AG10803 (cell line): ENCODE measurements at regions not wholly inside any gene's neighbourhood (a gene's known extent, or its start where the extent isn't known, plus 50 kb on each side); places are given as distances from the start of the nearest gene placed in this dataset.
A peak's percentile ranks its signal among the peaks of the same experiment; 100 is the strongest.

ENCODE experiments used
- DNase-seq: peaks from one replicate; pipeline ENCODE4 v3.0.0; 2010; ENCODE audit warnings: low read depth
- H3K4me3 ChIP-seq: 2 replicates; pipeline ENCODE4 v1.5.1; 2011; ENCODE audit warnings: mild to moderate bottlenecking, low read length, control low read depth
- TF ChIP-seq, protein P1 (sequence below): conservative IDR thresholded peaks from 2 replicates; pipeline ENCODE4 v1.5.1; 2011; ENCODE audit warnings: mild to moderate bottlenecking, low read length, control low read depth, inconsistent platforms

- no peak for DNase-seq
- H3K4me3 ChIP-seq, result no peak overlapping the region
- TF ChIP-seq, protein P1, sequence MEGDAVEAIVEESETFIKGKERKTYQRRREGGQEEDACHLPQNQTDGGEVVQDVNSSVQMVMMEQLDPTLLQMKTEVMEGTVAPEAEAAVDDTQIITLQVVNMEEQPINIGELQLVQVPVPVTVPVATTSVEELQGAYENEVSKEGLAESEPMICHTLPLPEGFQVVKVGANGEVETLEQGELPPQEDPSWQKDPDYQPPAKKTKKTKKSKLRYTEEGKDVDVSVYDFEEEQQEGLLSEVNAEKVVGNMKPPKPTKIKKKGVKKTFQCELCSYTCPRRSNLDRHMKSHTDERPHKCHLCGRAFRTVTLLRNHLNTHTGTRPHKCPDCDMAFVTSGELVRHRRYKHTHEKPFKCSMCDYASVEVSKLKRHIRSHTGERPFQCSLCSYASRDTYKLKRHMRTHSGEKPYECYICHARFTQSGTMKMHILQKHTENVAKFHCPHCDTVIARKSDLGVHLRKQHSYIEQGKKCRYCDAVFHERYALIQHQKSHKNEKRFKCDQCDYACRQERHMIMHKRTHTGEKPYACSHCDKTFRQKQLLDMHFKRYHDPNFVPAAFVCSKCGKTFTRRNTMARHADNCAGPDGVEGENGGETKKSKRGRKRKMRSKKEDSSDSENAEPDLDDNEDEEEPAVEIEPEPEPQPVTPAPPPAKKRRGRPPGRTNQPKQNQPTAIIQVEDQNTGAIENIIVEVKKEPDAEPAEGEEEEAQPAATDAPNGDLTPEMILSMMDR, result no peak
Observed at GRCh38 chr12:46579474-46579873, 206.9 kb upstream of the SLC38A2 start.

DNA sequence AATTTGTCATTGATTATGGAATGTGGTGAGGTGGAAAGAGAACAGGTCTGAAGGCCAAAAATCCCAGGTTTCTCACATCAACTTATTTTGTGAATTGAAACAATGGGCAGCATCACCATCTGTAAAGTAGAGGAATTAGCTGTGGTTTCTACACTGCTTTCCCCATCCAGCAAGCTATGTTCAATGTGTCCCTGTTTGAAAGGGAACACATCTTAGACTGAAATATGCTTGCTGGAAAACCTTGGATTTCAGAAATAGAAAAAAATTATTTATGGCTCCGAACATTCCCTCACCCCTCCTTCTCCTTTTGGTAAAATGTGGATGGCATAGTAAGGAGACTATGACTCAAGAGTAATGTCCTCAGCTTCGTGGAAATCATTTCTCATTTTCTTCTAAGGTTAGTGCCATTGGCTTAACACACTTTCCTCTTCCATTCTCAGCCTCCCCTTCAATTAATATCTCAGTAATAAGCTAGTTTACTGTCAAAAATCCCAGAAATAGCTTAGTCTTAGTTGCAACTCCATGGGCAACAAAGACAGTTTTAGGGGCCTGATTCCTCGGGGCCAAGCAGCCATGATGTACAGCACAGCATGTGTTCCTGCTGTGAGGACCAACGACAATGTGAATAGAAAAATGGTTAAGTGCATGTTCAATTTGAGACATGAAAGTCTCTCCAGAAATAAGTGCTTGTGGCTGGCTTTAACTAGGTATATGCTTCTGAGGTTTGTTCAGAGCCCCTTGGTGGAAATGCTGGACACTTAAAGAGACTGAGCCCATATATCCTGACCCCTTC lies 205.8 kb upstream of the SLC38A2 start:
- H3K4me3 ChIP-seq, result no peak overlapping the region
- DNase-seq, result peak; percentile 14
- TF ChIP-seq, protein P1, result no peak

GRCh38 chr12:46577063-46577776 lies 204.6 kb upstream of the SLC38A2 start:
- TF ChIP-seq, protein P1, result no peak
- DNase-seq, result no peak
- no peak overlapping the region for H3K4me3 ChIP-seq

GRCh38 chr12:46574847-46575246 lies 202.3 kb upstream of the SLC38A2 start:
- H3K4me3 ChIP-seq, result no peak overlapping the region
- TF ChIP-seq, protein P1, result no peak
- no peak for DNase-seq

DNA sequence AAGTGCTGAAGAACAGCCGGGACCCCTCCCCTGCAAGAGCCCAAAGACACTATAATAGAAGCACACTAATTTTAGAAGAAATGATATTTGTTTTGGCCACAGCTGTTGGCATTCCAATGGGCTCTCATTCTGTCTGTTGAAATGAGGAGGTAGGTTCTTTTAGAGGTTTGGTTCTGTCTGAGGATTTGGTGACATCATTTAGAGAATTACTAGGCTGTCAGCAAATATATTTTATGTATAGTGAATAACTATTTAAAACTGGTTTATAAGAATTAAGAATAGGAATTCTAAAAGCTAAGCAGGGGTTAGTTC lies 200.7 kb upstream of the SLC38A2 start:
- TF ChIP-seq, protein P1, result no peak
- no peak overlapping the region for H3K4me3 ChIP-seq
- no peak for DNase-seq

DNA sequence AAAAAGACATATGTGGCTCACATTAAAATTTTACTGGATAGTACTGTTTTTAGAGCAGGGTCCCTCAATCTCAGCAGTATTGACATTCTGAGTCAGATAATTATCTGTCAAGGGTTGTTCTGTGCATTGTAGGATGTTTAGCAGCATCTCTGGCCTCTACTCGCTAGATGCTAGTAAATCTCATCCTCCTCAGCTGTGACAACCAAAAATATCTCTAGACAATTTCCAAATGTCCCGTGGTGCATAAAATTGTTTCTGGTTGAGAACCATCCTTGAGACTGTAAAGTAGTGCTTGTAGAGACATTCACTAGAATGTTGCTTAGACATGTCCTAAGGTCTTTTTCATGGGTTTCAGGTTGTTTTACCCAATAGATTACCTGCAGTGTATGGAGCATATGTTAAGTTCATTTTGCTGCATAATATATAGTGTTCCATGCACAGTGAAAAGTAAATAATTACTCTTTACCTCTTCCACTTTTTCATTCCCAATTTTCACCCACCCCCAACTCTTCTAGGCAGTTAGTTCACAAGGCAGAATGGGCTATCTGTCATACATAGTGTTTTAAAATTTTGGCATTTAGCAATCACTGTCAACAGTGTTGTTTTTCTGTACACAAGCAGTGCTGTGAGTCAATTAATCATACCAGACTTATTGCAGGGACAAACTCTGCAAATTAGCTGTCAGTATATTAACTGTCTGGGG lies 200.2 kb upstream of the SLC38A2 start:
- H3K4me3 ChIP-seq, result no peak overlapping the region
- TF ChIP-seq, protein P1, result no peak
- no peak for DNase-seq
